Neural cell (in vitro differentiated cells): ENCODE measurements at regions not wholly inside any gene's neighbourhood (a gene's known extent, or its start where the extent isn't known, plus 50 kb on each side); places are given as distances from the start of the nearest gene placed in this dataset.

Experiments
- H2AFZ ChIP-seq: fragments of 200-600, 300-800 bp; sonication (generic), shearing (Covaris generic); 2 replicates; pipeline ENCODE4 v1.6.0; 2014; ENCODE audit warnings: low read depth, mild to moderate bottlenecking, antibody characterized with exemption, low read length, moderate library complexity
- H3F3A ChIP-seq: fragments of 200-600 bp; shearing (Covaris generic); 2 replicates; pipeline ENCODE4 v1.6.1; 2016; ENCODE audit warnings: mild to moderate bottlenecking, moderate library complexity, mixed read lengths, antibody characterized with exemption, low read length; ENCODE audit not compliant: insufficient read depth, poor library complexity, severe bottlenecking
- H3K27ac ChIP-seq: fragments of 200-600, 300-800 bp; sonication (generic), shearing (Covaris generic); 2 replicates; pipeline ENCODE4 v1.5.1; 2014; ENCODE audit warnings: mild to moderate bottlenecking, low read length, moderate library complexity
- H3K27me3 ChIP-seq: fragments of 300-800, 200-600 bp; sonication (generic), shearing (Covaris generic); 2 replicates; pipeline ENCODE4 v1.6.0; 2014; ENCODE audit warnings: mild to moderate bottlenecking, low read depth, low read length, moderate library complexity; ENCODE audit not compliant: insufficient read depth
- H3K36me3 ChIP-seq: fragments of 300-800, 200-600 bp; sonication (generic), shearing (Covaris generic); 2 replicates; pipeline ENCODE4 v1.5.1; 2014; ENCODE audit warnings: mild to moderate bottlenecking, antibody characterized with exemption, low read length, moderate library complexity; ENCODE audit not compliant: insufficient read depth
- H3K4me2 ChIP-seq: fragments of 300-800, 200-600 bp; sonication (generic), shearing (Covaris generic); 2 replicates; pipeline ENCODE4 v1.6.0; 2014; ENCODE audit warnings: mild to moderate bottlenecking, low read length
- H3K4me3 ChIP-seq: fragments of 300-800, 200-600 bp; sonication (generic), shearing (Covaris generic); 2 replicates; pipeline ENCODE4 v1.5.1; 2014; ENCODE audit warnings: mild to moderate bottlenecking, low read length, moderate library complexity
- H3K79me2 ChIP-seq: fragments of 200-600 bp; shearing (Covaris generic); replicated peaks from 2 replicates; pipeline ENCODE4 v1.6.0; 2014; ENCODE audit warnings: mild to moderate bottlenecking, low read length, moderate library complexity; ENCODE audit not compliant: insufficient read depth
- H3K9ac ChIP-seq: fragments of 300-800, 200-600 bp; sonication (generic), shearing (Covaris generic); 2 replicates; pipeline ENCODE4 v1.6.1; 2016; ENCODE audit warnings: mild to moderate bottlenecking, low read length, mixed read lengths
- H3K9me2 ChIP-seq: fragments of 200-600 bp; shearing (Covaris generic); 2 replicates; pipeline ENCODE4 v1.6.1; 2016; ENCODE audit warnings: mild to moderate bottlenecking, low read length, mixed read lengths; ENCODE audit not compliant: insufficient read depth
- H3K9me3 ChIP-seq: fragments of 200-600, 300-800 bp; sonication (generic), shearing (Covaris generic); 2 replicates; pipeline ENCODE4 v1.6.1; 2016; ENCODE audit warnings: mild to moderate bottlenecking, mixed run types, low read length, moderate library complexity, mixed read lengths
- H4K20me1 ChIP-seq: fragments of 200-600 bp; shearing (Covaris generic); 2 replicates; pipeline ENCODE4 v1.6.1; 2016; ENCODE audit warnings: mild to moderate bottlenecking, mixed run types; ENCODE audit not compliant: insufficient read depth
- EP300 ChIP-seq: fragments of 450-650 bp; conservative IDR thresholded peaks from 2 replicates; pipeline ENCODE4 v1.6.1; 2014; ENCODE audit warnings: antibody characterized with exemption, mild to moderate bottlenecking, moderate library complexity; ENCODE audit not compliant: poor library complexity, severe bottlenecking
- EZH2 ChIP-seq: fragments of 200-600, 300-800 bp; shearing (Covaris generic), sonication (generic); IDR thresholded peaks from 2 replicates; pipeline ENCODE4 v1.6.1; 2014; ENCODE audit warnings: antibody characterized with exemption, low read length, borderline replicate concordance, mild to moderate bottlenecking; ENCODE audit not compliant: insufficient read depth, poor library complexity, severe bottlenecking
- MXI1 ChIP-seq: fragments of 450-650 bp; conservative IDR thresholded peaks from 2 replicates; pipeline ENCODE4 v1.6.1; 2014; ENCODE audit warnings: antibody characterized with exemption, mild to moderate bottlenecking; ENCODE audit not compliant: poor library complexity, severe bottlenecking
- POLR2AphosphoS5 ChIP-seq: IDR thresholded peaks from 2 replicates; pipeline ENCODE4 v1.6.1; 2012
- RAD21 ChIP-seq: fragments of 450-650 bp; conservative IDR thresholded peaks from 2 replicates; pipeline ENCODE4 v1.6.1; 2014; ENCODE audit warnings: antibody characterized with exemption, mild to moderate bottlenecking, moderate library complexity
- SMC3 ChIP-seq: fragments of 450-650 bp; conservative IDR thresholded peaks from 2 replicates; pipeline ENCODE4 v1.6.1; 2014; ENCODE audit warnings: antibody characterized with exemption, mild to moderate bottlenecking, moderate library complexity; ENCODE audit not compliant: poor library complexity
- TAF1 ChIP-seq: IDR thresholded peaks from 2 replicates; pipeline ENCODE4 v1.6.1; 2012; ENCODE audit warnings: low read depth
- TF ChIP-seq, protein P1 (sequence below): fragments of 450-650 bp; IDR thresholded peaks from 2 replicates; pipeline ENCODE4 v1.5.1; 2014; ENCODE audit warnings: antibody characterized with exemption, mild to moderate bottlenecking, moderate library complexity; ENCODE audit not compliant: poor library complexity, severe bottlenecking
- TF ChIP-seq, protein P2 (sequence below): IDR thresholded peaks from 2 replicates; pipeline ENCODE4 v1.6.1; 2012; ENCODE audit warnings: borderline replicate concordance

DNA sequence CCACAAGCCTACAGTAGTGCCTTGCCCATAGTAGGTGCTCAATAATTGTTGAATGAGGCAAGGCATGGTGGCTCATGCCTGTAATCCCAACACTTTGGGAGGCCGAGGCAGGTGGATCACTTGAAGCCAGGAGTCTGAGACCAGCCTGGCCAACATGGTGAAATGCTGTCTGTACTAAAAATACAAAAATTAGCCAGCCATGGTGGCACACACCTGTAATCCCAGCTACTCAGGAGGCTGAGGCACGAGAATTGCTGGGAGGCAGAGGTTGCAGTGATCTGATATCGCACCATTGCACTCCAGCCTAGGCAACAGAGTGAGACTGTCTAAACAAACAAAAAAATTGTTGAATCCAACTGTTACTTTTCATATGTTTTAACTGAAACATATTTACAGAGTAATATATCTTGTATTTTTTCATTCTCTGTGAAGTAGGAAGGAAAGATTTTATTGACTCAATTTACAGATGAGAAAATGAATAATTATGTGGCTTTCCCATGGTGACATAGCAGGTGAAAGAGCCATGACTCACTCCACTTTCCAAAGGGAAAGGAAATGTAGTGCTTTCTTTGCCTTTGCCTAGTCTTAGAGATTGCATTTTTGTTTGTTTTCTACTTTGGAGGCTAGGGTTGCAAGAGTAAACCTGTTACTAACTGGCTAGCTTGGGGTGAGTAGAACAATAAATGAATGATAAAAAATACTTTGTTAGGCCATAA, 95.4 kb upstream of the SLC38A4 start:
- Histone ChIP-seq H3F3A (no peaks in the 10 kb centered on the region), H3K9ac (no peak overlapping the region), H3K9me2 (no peaks in the 10 kb centered on the region), H3K27me3 (no peaks in the 10 kb centered on the region), H3K79me2 (no peaks in the 10 kb centered on the region), H3K4me2 (no peak overlapping the region), H4K20me1 (no peaks in the 10 kb centered on the region), H3K4me3 (no peak overlapping the region), H3K9me3 (no peaks in the 10 kb centered on the region), H2AFZ (no peak overlapping the region), H3K27ac (no peak overlapping the region), H3K36me3 (no peaks in the 10 kb centered on the region)
- TF ChIP-seq, protein P1, sequence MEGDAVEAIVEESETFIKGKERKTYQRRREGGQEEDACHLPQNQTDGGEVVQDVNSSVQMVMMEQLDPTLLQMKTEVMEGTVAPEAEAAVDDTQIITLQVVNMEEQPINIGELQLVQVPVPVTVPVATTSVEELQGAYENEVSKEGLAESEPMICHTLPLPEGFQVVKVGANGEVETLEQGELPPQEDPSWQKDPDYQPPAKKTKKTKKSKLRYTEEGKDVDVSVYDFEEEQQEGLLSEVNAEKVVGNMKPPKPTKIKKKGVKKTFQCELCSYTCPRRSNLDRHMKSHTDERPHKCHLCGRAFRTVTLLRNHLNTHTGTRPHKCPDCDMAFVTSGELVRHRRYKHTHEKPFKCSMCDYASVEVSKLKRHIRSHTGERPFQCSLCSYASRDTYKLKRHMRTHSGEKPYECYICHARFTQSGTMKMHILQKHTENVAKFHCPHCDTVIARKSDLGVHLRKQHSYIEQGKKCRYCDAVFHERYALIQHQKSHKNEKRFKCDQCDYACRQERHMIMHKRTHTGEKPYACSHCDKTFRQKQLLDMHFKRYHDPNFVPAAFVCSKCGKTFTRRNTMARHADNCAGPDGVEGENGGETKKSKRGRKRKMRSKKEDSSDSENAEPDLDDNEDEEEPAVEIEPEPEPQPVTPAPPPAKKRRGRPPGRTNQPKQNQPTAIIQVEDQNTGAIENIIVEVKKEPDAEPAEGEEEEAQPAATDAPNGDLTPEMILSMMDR: no peak
- TF ChIP-seq TAF1 (no peak), POLR2AphosphoS5 (no peak), SMC3 (no peak), RAD21 (no peak), EP300 (no peak), EZH2 (no peak), MXI1 (no peak)
- TF ChIP-seq, protein P2, sequence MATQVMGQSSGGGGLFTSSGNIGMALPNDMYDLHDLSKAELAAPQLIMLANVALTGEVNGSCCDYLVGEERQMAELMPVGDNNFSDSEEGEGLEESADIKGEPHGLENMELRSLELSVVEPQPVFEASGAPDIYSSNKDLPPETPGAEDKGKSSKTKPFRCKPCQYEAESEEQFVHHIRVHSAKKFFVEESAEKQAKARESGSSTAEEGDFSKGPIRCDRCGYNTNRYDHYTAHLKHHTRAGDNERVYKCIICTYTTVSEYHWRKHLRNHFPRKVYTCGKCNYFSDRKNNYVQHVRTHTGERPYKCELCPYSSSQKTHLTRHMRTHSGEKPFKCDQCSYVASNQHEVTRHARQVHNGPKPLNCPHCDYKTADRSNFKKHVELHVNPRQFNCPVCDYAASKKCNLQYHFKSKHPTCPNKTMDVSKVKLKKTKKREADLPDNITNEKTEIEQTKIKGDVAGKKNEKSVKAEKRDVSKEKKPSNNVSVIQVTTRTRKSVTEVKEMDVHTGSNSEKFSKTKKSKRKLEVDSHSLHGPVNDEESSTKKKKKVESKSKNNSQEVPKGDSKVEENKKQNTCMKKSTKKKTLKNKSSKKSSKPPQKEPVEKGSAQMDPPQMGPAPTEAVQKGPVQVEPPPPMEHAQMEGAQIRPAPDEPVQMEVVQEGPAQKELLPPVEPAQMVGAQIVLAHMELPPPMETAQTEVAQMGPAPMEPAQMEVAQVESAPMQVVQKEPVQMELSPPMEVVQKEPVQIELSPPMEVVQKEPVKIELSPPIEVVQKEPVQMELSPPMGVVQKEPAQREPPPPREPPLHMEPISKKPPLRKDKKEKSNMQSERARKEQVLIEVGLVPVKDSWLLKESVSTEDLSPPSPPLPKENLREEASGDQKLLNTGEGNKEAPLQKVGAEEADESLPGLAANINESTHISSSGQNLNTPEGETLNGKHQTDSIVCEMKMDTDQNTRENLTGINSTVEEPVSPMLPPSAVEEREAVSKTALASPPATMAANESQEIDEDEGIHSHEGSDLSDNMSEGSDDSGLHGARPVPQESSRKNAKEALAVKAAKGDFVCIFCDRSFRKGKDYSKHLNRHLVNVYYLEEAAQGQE: no peak

DNA sequence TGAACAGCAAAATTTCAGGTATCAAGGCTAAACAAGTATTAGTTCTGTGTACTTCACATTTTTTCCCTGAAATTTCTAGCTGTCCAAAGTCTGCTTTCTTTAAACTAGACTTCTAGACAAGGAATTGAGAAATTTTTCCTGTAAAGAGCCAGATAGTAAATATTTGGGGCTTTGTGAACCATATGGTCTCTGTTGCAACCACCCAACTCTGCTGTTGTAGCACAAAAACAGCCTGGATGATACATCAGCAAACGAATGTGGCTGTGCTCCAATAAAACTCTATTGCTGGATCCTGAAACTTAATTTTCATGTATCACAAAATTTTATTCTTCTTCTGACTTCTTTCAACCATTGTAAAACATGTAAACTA, 96.0 kb upstream of the SLC38A4 start:
- H3K79me2 ChIP-seq: no peaks in the 10 kb centered on the region
- H3K9ac ChIP-seq: no peak overlapping the region
- H3K27me3 ChIP-seq: no peaks in the 10 kb centered on the region
- no peak overlapping the region for H2AFZ ChIP-seq
- no peak for TF ChIP-seq RAD21
- no peak overlapping the region for H3K27ac ChIP-seq
- no peaks in the 10 kb centered on the region for H3K36me3 ChIP-seq
- no peak overlapping the region for H3K4me3 ChIP-seq
- no peaks in the 10 kb centered on the region for H3K9me2 ChIP-seq
- no peaks in the 10 kb centered on the region for H3K9me3 ChIP-seq
- no peaks in the 10 kb centered on the region for H4K20me1 ChIP-seq
- H3K4me2 ChIP-seq: no peak overlapping the region
- no peaks in the 10 kb centered on the region for H3F3A ChIP-seq

DNA sequence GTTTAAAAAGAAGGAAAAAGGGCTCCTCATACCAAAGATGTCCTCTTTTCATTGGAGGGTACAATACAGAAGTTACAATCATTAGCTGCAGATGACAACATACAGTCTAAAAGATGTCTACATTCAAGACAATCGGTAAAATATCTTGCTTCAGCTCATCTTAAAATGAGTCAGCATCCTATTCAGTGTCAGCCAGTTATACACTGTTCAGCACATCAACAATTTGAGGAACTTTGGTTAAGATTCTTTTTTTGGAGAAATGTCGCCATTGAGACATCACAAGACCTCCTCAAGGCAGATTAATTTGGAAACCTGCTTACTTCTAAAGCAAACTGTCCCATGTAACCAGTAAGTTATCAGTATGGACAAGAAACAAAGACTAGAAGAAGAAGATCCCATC, 100.7 kb upstream of the SLC38A4 start:
- Histone ChIP-seq H3K9ac (no peak overlapping the region), H3F3A (no peaks in the 10 kb centered on the region), H3K27ac (no peak overlapping the region), H3K4me3 (no peak overlapping the region), H3K36me3 (no peaks in the 10 kb centered on the region), H3K9me2 (no peaks in the 10 kb centered on the region), H2AFZ (no peak overlapping the region), H4K20me1 (no peaks in the 10 kb centered on the region), H3K27me3 (no peaks in the 10 kb centered on the region), H3K4me2 (no peak overlapping the region), H3K79me2 (no peaks in the 10 kb centered on the region), H3K9me3 (no peaks in the 10 kb centered on the region)
- TF ChIP-seq RAD21: no peak
- no peak for TF ChIP-seq EZH2
- no peak for TF ChIP-seq EP300
- TF ChIP-seq, protein P2: no peak
- TF ChIP-seq MXI1: no peak
- no peak for TF ChIP-seq TAF1
- TF ChIP-seq POLR2AphosphoS5: no peak
- TF ChIP-seq, protein P1: no peak
- no peak for TF ChIP-seq SMC3
